ENCODE measurements at regions not wholly inside any gene's neighbourhood (a gene's known extent, or its start where the extent isn't known, plus 50 kb on each side); places are given as distances from the start of the nearest gene placed in this dataset.

- no peak for DNase-seq (ENCODE audit: low spot score)
- TF ChIP-seq CTCF (IDR thresholded peaks at IDR 0.05; ENCODE audit: extremely low read depth, missing control alignments) = no peak
Observed at GRCh38 chr16:86390335-86390734, 120.0 kb upstream of the FOXF1 start.

GRCh38 chr16:86391486-86391885, 118.8 kb upstream of the FOXF1 start:
- no peak for TF ChIP-seq CTCF (IDR thresholded peaks at IDR 0.05; ENCODE audit: extremely low read depth, missing control alignments)

GRCh38 chr16:86391984-86392383, 118.3 kb upstream of the FOXF1 start:
- TF ChIP-seq CTCF (IDR thresholded peaks at IDR 0.05; ENCODE audit: extremely low read depth, missing control alignments) = no peak
- DNase-seq (ENCODE audit: low spot score) = no peak

More at GRCh38 chr16:86391486-86391885, 118.8 kb upstream of the FOXF1 start:
- no peak for DNase-seq (ENCODE audit: low spot score)

- DNase-seq (ENCODE audit: low spot score) = no peak
- no peak for TF ChIP-seq CTCF (IDR thresholded peaks at IDR 0.05; ENCODE audit: extremely low read depth, missing control alignments)
Observed at GRCh38 chr16:86392436-86393152, 117.7 kb upstream of the FOXF1 start.

GRCh38 chr16:86393907-86394626, 116.3 kb upstream of the FOXF1 start:
- TF ChIP-seq CTCF (IDR thresholded peaks at IDR 0.05; ENCODE audit: extremely low read depth, missing control alignments) = no peak
- DNase-seq (ENCODE audit: low spot score) = no peak

- DNase-seq (ENCODE audit: low spot score) = no peak
- TF ChIP-seq CTCF (IDR thresholded peaks at IDR 0.05; ENCODE audit: extremely low read depth, missing control alignments) = no peak
Observed at GRCh38 chr16:86395477-86395876, 114.8 kb upstream of the FOXF1 start.

GRCh38 chr16:86396422-86396821, 113.9 kb upstream of the FOXF1 start:
- DNase-seq (ENCODE audit: low spot score) = no peak
- no peak for TF ChIP-seq CTCF (IDR thresholded peaks at IDR 0.05; ENCODE audit: extremely low read depth, missing control alignments)
